Peyer's patch (tissue), 4 donors: ENCODE measurements at regions not wholly inside any gene's neighbourhood (a gene's known extent, or its start where the extent isn't known, plus 50 kb on each side); places are given as distances from the start of the nearest gene placed in this dataset.

Source experiments
- DNase-seq, 3 donors: peaks; one replicate each; pipeline ENCODE4 v3.0.0-alpha.2; 2017 to 2019
- H3K27ac ChIP-seq, 4 donors: fragments of 200-600 bp; sonication (generic); one replicate each; pipeline ENCODE4 v1.5.1; 2016 to 2019
- H3K27me3 ChIP-seq, 2 donors: fragments of 200-600 bp; sonication (generic); one replicate each; pipeline ENCODE4 v1.5.1; 2019
- H3K36me3 ChIP-seq, 3 donors: fragments of 200-600 bp; sonication (generic); one replicate each; pipeline ENCODE4 v1.5.1; 2016 to 2019
- H3K4me1 ChIP-seq, 4 donors: fragments of 200-600 bp; sonication (generic); one replicate each; pipeline ENCODE4 v1.5.1; 2016 to 2019
- H3K4me3 ChIP-seq, 4 donors: fragments of 200-600 bp; sonication (generic); 1 replicate in 3 of 4; 2 replicates in 1 of 4; pipeline ENCODE4 v1.5.1; 2016 to 2019; ENCODE audit warnings: mild to moderate bottlenecking in 1 of 4
- H3K9me3 ChIP-seq, 4 donors: fragments of 200-600 bp; sonication (generic); one replicate each; pipeline ENCODE4 v1.5.1; 2016 to 2019; ENCODE audit warnings: mild to moderate bottlenecking in 1 of 4
- POLR2A ChIP-seq, 2 donors: fragments of 450-650 bp; IDR thresholded peaks; one replicate each; pipeline ENCODE4 v1.5.1; 2017; ENCODE audit warnings: antibody characterized with exemption in 2 of 2, mild to moderate bottlenecking in 2 of 2, moderate library complexity in 2 of 2
- TF ChIP-seq, protein P1 (sequence below), 6 experiments: fragments of 450-650 bp in 4 of 6; fragments of 200-600 bp in 2 of 6; sonication (generic) in 1 of 6; IDR thresholded peaks; one replicate each; pipeline ENCODE4 v1.5.1; 2017 to 2019; ENCODE audit warnings: antibody characterized with exemption in 6 of 6, mild to moderate bottlenecking in 3 of 6, moderate library complexity in 1 of 6

DNA sequence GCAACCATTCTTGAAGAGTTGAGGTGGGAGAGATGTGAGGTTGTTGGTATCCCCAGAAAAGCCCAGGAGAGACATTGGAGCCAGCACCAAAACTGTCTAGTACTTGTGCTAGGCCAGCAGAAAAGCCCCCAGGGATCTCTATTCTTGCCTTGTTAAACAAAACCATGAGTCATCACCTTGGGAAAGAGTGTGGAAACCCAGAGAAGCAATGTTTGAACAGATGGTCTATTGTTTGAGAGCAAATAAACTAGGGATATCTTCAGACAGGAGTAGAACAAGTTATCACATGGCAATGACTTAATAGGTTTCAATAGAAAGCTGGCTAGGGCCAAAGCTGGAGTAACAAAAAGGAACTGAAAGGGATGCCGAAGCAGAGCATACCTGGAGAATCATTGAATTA, 195.7 kb upstream of the CASK start:
- H3K9me3 ChIP-seq = no peaks in the 10 kb centered on the region
- no peaks in the 10 kb centered on the region for H3K36me3 ChIP-seq
- no peaks in the 10 kb centered on the region for H3K27me3 ChIP-seq
- TF ChIP-seq, protein P1, sequence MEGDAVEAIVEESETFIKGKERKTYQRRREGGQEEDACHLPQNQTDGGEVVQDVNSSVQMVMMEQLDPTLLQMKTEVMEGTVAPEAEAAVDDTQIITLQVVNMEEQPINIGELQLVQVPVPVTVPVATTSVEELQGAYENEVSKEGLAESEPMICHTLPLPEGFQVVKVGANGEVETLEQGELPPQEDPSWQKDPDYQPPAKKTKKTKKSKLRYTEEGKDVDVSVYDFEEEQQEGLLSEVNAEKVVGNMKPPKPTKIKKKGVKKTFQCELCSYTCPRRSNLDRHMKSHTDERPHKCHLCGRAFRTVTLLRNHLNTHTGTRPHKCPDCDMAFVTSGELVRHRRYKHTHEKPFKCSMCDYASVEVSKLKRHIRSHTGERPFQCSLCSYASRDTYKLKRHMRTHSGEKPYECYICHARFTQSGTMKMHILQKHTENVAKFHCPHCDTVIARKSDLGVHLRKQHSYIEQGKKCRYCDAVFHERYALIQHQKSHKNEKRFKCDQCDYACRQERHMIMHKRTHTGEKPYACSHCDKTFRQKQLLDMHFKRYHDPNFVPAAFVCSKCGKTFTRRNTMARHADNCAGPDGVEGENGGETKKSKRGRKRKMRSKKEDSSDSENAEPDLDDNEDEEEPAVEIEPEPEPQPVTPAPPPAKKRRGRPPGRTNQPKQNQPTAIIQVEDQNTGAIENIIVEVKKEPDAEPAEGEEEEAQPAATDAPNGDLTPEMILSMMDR (IDR thresholded peaks at IDR 0.05) = no peak
- H3K27ac ChIP-seq = no peak overlapping the region
- no peaks in the 10 kb centered on the region for H3K4me1 ChIP-seq
- DNase-seq = no peak
- H3K4me3 ChIP-seq = no peak overlapping the region

DNA sequence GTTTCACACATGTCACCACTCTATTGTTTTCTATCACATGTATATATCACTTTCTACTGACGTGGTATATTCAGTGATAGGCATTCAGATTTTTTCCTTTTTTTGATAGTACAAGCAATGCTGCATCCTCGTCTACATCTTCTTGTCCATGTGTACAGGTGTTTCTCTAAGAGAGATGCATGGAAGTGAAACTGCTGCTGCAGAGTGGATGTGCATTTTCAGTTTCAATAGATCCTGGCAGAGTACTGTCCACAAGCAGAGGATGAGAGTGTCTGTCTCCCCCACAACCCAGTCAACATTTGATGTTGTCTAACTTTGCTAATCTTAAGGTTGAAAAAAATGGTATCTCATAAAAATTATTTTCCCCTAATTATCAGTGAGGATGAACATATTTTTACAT, 194.0 kb upstream of the CASK start:
- no peak for TF ChIP-seq POLR2A (IDR thresholded peaks at IDR 0.05)
- TF ChIP-seq, protein P1 (IDR thresholded peaks at IDR 0.05) = no peak
- no peak for DNase-seq
- no peaks in the 10 kb centered on the region for H3K4me1 ChIP-seq
- no peaks in the 10 kb centered on the region for H3K36me3 ChIP-seq
- H3K9me3 ChIP-seq = no peaks in the 10 kb centered on the region
- no peaks in the 10 kb centered on the region for H3K27me3 ChIP-seq
- no peak overlapping the region for H3K4me3 ChIP-seq
- no peak overlapping the region for H3K27ac ChIP-seq

DNA sequence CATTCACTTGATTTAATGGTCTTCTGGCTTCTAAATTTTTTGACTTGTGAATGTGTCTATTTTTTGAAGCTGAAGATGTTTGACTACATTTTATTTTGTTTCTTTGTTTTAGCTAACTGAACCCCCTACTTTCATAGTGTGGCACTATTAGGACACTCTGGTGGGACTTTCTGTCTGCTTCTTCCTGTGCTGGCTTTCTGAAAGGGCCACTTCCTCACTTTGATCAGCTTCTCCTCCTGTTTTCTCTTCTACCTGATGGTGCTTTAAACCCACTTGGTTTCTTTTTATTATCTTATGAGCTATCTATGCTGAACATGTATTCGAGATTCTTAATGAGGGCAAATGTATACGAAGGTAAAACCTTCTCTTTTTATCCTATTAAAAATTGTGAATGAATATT, 186.1 kb upstream of the CASK start:
- Histone ChIP-seq H3K4me1 (no peaks in the 10 kb centered on the region), H3K36me3 (no peaks in the 10 kb centered on the region), H3K9me3 (no peaks in the 10 kb centered on the region), H3K27me3 (no peaks in the 10 kb centered on the region), H3K27ac (no peak overlapping the region), H3K4me3 (no peak overlapping the region)
- no peak for TF ChIP-seq POLR2A (IDR thresholded peaks at IDR 0.05)
- TF ChIP-seq, protein P1 (IDR thresholded peaks at IDR 0.05) = no peak
- no peak for DNase-seq

DNA sequence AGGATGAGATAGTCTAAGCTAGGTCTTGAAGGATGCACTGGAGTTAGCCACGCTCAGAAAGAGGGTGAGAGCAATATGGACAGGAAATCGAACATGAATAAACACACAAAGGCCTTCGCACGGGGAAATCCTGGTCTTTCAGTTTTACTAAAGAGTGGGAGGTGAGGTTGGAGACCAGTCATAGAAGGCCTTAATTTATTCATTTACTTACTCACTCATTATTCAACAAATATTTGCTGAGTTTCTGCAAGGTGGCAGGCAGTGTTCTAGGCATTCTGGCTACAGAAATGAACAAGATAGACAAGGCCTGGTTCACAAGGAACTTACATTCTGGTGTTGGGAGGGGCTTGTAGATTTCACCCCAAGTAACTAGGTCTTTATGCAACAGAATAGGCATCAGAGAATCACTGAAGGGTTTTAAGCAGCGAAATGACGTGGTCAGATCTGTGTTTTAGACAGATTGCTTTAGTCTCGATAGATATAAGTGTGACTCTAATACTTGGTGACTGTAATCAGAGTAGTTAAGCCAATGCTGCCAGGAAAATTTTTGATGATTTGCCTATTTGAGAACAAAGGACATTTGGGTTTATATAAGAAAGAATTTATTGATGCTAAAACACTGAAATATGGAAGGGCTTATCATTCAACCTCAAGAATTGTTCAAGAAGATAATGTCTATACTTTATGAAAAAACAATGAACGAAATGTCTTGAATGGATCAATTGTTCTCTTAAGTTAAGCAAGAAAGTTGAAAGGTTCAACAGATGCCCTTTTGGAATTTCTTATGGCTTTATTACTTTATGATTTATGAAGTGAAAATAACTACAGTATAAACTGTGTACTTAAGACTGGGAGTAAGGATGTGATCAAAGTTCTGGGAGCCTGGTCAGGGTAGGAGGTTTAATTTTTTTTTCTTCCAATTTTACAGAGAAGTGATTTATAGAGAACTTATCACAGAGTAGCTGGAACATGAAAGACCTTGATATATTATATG, 184.4 kb upstream of the CASK start:
- no peak for TF ChIP-seq POLR2A (IDR thresholded peaks at IDR 0.05)
- TF ChIP-seq, protein P1 (IDR thresholded peaks at IDR 0.05) = no peak
- Histone ChIP-seq H3K4me1 (no peaks in the 10 kb centered on the region), H3K27me3 (no peaks in the 10 kb centered on the region), H3K36me3 (no peaks in the 10 kb centered on the region), H3K4me3 (no peak overlapping the region), H3K9me3 (no peaks in the 10 kb centered on the region), H3K27ac (peak overlapping the region in 1 of 4 donors; percentile 18)
- no peak for DNase-seq

DNA sequence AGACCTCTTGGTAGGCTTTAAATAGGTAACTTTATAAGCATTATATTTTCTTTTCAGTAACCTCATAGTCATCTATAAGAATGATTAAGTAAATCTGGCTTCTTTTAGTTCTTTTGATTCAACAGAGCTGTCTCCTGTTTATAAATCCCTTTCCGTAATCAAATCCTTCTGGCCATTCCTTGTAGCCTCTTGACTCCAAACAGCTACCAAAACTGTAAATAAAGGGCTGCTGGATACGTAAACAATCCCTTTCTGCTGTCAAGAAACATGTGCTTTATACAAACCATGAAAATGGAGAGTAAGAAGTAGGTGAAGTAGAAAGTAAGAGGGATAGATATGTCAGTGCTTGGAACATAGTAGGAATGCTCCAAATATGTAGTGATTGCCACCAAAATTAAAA, 183.2 kb upstream of the CASK start:
- Histone ChIP-seq H3K27ac (no peak overlapping the region), H3K9me3 (no peaks in the 10 kb centered on the region), H3K27me3 (no peaks in the 10 kb centered on the region), H3K36me3 (no peaks in the 10 kb centered on the region), H3K4me3 (no peak overlapping the region), H3K4me1 (no peaks in the 10 kb centered on the region)
- no peak for DNase-seq
- no peak for TF ChIP-seq POLR2A (IDR thresholded peaks at IDR 0.05)
- TF ChIP-seq, protein P1 (IDR thresholded peaks at IDR 0.05) = no peak
